GM19452 (cell line): ENCODE measurements at regions not wholly inside any gene's neighbourhood (a gene's known extent, or its start where the extent isn't known, plus 50 kb on each side); places are given as distances from the start of the nearest gene placed in this dataset.

Experiments used
- ATAC-seq: cut with Tn5 transposase; IDR thresholded peaks from one replicate; pipeline ENCODE4 v1.9.1; 2021; ENCODE audit not compliant: unreplicated experiment

GRCh38 chr4:110953191-110953590 lies 330.3 kb upstream of the PITX2 start:
- no peak for ATAC-seq

- no peak for ATAC-seq
These were observed 331.0 kb upstream of the PITX2 start for GRCh38 chr4:110953898-110954297.

DNA sequence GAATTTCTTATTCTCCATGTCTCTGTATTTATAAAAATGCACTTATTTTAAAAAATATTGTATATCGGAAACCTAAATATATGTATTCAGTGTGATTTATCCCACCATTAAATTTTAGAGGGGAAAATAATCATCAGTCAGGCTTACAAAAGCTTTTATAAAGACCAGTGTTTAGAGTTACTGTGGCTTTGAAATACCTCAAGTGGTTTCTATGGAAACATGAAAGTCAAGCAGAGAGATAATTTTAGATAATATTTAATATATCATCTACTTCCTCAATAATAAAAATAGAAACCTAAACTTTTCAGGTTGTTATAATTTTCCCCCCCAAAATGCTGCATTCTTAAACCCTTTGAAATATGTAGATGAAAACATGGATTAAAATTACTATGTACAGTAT lies 332.9 kb upstream of the PITX2 start:
- no peak for ATAC-seq

DNA sequence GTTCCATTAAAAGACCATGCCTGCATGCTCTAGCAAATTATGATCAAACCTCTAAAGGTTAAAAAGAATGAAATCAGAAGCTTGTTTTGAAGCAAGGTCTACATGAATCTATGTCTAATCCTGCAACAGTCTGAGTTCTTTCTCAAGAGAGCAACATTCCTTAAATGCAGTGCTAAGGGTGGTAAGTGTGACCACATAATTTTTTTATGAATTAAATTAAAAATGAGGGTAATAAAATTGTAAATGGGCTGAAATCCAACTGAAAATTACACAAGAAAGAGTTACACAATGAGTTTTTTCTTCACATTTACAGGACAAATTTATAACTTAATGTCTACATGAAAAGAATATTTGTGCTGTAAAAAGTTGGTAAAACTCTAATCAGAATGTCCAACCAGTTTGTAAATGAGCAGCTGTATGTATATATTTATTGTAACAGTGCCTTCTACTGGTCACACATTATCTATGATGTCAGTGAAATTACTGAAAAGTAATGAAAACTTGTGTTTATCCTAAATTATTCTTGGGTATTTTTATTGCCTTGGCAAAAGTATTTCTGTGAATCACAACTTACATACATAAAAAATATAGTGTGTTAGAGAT lies 336.3 kb upstream of the PITX2 start:
- ATAC-seq: no peak

- ATAC-seq: no peak
These were observed 338.2 kb upstream of the PITX2 start for GRCh38 chr4:110961066-110961465.

GRCh38 chr4:110962616-110963015 lies 339.7 kb upstream of the PITX2 start:
- ATAC-seq: no peak

GRCh38 chr4:110963662-110964280 lies 340.9 kb upstream of the PITX2 start:
- ATAC-seq: no peak

DNA sequence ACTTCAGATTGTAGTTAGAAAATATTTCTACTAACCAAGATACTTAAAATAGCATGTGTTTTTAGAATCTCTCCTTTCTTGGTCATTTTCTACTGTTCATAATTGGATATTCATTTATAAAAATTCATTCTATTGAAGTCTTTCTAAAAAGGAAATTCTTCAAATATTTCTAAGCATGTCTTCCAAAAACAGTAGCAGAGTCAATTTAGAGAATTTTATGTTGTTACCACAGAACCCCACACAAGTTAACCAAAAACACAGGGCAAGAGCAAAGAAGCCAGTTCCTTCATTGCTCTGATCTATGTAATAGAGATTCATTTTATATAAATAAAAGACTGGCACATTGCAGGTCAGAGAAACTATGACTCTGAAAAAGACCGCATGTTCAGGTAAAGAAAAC lies 345.1 kb upstream of the PITX2 start:
- ATAC-seq: no peak

DNA sequence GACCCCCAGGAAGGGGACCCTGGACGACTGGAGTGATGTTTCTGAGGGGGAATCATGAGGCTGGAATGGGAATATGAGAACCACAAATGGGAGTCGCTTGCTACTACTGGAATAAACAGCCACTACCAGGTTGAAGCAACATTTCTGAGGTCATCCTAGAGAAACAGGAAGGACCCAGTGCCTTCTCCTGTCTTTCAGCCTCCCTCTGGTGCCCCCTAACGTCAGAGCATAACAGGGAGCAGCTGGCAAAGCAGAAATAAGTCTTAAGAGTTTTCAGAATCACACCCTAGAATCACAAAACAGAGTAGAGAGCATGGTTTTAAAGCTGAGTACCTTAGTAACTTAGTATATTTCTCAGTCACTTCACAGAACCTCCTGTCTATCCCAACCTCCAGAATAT lies 347.8 kb upstream of the PITX2 start:
- peak; percentile 62 for ATAC-seq

DNA sequence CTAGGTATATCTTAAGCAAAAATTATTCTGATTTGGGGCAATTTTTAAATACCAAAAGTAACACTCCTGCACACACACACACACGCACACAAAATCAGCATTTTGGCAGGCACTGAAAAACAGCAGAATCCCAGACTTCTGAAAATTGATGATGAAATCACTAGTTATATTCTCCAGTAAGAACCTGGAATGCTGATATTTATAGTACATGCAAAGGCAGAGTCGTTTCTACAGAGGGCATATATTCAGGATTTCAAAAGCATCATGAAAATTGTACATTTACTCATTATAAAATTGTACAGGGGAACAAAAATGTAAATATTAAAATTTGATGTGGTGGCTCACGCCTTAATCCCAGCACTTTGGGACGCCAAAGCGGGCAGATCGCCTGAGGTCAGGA lies 352.5 kb upstream of the PITX2 start:
- no peak for ATAC-seq

DNA sequence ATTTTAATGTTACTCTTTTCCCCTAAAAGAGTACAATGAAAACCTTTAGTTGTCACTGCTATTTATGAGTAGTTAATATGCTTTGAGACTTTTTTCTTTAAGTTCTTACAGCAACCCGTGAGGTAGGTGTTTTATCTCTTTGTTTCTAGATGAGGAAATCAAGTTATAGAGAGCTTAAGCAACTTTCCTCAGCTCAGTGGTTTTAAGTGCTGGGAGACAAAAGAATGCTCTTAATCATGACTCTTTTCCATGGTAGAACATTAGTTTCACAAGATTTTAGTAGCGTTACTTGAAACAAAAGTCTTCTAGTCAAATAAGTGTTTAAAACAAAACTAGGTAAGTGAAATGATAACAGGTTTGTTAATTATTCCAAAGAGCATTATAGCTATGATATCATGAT lies 354.7 kb upstream of the PITX2 start:
- ATAC-seq: no peak

DNA sequence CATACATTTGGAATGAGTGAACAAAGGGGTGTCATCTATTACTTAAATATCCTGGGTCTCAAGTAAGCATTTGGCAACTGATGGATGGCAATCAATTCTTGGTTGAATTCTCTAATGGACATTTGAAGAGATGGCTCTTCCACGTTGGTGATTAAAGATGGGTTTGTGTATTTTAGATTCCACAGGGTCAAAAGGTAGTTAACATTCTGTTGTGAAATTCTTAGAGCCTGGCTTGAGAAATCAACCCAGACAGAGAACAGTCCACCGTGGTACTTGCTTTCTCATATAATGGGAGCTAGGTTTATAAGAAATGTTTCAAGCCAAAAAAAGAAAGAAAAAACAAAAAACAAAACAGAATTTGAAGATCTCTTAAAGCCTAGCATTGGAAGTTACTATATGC lies 355.9 kb upstream of the PITX2 start:
- no peak for ATAC-seq

DNA sequence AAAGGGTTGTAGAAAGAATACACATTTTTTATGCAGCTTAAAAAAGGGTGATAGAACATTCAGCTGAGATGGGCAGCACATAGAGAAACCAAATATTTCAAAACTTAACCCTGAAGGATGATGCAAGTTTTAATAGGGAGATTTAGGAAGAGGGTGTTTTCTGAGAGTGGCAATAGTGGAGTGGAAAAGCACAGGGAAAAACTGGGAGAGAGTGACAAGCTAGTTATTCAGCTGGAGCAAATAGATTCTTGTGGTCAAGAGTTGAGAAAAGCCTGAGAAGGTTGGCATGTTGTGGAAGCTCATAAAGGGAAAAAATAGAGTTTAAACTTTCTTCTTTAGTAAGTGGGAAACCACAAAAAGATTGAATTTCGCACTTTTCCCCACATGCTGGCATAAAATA lies 359.6 kb upstream of the PITX2 start:
- ATAC-seq: no peak

- no peak for ATAC-seq
These were observed 365.8 kb upstream of the PITX2 start for GRCh38 chr4:110988722-110989121.

GRCh38 chr4:110989125-110989524 lies 366.2 kb upstream of the PITX2 start:
- ATAC-seq: no peak

DNA sequence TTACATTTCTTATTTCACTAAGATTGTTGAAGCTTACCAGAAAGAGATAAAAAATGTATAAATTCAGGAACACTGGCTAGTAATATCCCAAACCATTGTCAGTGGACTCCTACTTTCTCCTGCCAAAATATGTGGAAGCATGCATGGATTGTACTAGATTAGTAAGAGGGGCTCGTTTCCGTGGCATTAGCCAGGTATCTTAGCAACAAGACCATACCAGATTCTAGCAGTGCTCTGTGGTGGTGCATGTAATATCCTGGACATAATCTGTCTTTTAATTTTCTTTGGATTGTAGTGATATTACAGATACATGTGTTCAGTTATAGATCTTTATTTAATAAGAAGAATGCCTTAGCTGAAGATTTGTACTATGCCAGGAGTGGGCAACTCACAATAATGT lies 371.9 kb upstream of the PITX2 start:
- ATAC-seq: no peak

DNA sequence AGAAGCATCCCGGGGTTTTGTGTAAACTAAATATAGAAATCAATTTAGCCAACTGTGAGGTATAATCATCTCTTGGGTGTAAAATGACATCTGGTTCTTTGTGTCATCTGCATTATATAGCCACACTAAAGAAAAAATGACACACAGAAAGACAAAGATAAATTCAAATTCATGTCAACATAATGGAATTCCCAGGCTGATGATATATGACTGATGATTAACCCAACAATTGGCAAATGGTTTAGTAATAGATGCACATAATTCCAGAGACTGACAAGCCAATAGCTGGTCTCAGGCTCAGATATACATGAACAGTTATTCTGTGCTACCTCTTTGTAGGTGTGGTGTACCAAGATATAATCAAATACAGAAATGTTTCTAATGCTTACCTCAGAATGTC lies 375.4 kb upstream of the PITX2 start:
- no peak for ATAC-seq

- ATAC-seq: no peak
These were observed 388.6 kb upstream of the PITX2 start for GRCh38 chr4:111011458-111011857.

GRCh38 chr4:111013846-111014245 lies 391.0 kb upstream of the PITX2 start:
- no peak for ATAC-seq

GRCh38 chr4:111014537-111014936 lies 391.7 kb upstream of the PITX2 start:
- no peak for ATAC-seq

DNA sequence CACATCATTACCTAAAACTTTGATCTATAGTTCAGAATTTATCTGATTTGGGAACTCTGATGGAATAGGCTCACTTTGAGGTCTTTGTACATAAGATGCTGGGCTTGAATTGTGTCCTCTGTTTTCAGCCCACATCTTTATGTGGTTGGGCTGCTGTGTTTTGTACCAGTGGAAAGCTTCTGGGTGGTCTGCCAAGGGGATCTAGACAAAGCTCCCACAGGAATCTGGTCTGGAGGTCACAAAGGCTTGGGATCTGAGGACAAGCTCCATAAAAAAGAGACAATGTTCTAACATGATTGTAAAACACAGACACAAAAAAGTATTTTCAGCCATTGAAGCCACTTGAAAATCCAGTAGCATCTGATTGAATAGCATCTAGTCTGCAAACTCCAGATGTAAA lies 393.5 kb upstream of the PITX2 start:
- no peak for ATAC-seq

- ATAC-seq: no peak
These were observed 395.3 kb upstream of the PITX2 start for GRCh38 chr4:111018216-111018615.

DNA sequence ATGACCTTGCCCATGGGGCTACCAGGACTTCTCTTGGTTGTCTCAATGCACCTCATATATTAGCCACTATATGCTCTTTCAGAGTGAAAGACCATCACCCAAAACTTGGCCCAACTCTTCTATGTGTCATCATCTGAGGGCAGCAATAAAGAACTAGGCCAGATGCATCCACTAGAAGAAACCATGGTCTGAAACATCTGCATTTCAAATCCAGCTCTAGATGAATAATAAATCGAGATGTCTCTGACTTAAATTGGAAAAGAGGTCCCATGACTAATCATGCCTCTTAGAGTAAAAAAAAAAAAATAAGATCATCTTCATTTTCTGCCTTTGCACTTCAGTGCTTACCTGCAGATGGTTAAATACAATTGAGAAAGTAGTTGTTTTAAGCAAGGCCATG lies 397.6 kb upstream of the PITX2 start:
- ATAC-seq: no peak
